DND-41 (cell line): ENCODE measurements at regions not wholly inside any gene's neighbourhood (a gene's known extent, or its start where the extent isn't known, plus 50 kb on each side); places are given as distances from the start of the nearest gene placed in this dataset.
"Not testable (repeated sequence)": the region's sequence is repeated elsewhere in the genome, so short reads cannot be mapped to it uniquely, and the experiment has no call there.

Experiments used
- ATAC-seq: fragments of 200-7000 bp; cut with Tn5 transposase; 3 replicates; pipeline ENCODE4 v1.9.1; 2021; ENCODE audit warnings: low read depth; ENCODE audit not compliant: insufficient read depth
- DNase-seq: peaks from one replicate; pipeline ENCODE4 v3.0.0-alpha.2; 2020
- H2AFZ ChIP-seq: 2 replicates; pipeline ENCODE4 v1.6.0; 2012; ENCODE audit warnings: low read depth, low read length
- H3K27ac ChIP-seq: 2 replicates; pipeline ENCODE4 v1.5.1; 2012; ENCODE audit warnings: low read length, inconsistent platforms
- H3K27me3 ChIP-seq: fragments of 200-600 bp; sonication (generic); 2 replicates; pipeline ENCODE4 v1.6.0; 2012; ENCODE audit warnings: low read length, mild to moderate bottlenecking, inconsistent platforms; ENCODE audit not compliant: insufficient read depth, poor library complexity
- H3K36me3 ChIP-seq: 2 replicates; pipeline ENCODE4 v1.5.1; 2012; ENCODE audit warnings: low read length, inconsistent platforms; ENCODE audit not compliant: insufficient read depth
- H3K4me1 ChIP-seq: 2 replicates; pipeline ENCODE4 v1.5.1; 2012; ENCODE audit warnings: mild to moderate bottlenecking, low read length; ENCODE audit not compliant: insufficient read depth
- H3K4me2 ChIP-seq: 2 replicates; pipeline ENCODE4 v1.6.0; 2012; ENCODE audit warnings: mild to moderate bottlenecking, moderate library complexity, low read length, inconsistent platforms; ENCODE audit not compliant: insufficient read depth
- H3K4me3 ChIP-seq, 2 experiments: fragments of 200-600 bp in 1 of 2; shearing (Covaris generic) in 1 of 2; 2 replicates each; pipeline ENCODE4 v1.5.1; 2012 to 2016; ENCODE audit warnings: inconsistent platforms in 2 of 2, low read length in 2 of 2, mild to moderate bottlenecking in 2 of 2, low read depth in 1 of 2, moderate library complexity in 1 of 2
- H3K79me2 ChIP-seq: 2 replicates; pipeline ENCODE4 v1.6.0; 2012; ENCODE audit warnings: low read length, inconsistent platforms; ENCODE audit not compliant: insufficient read depth
- H3K9ac ChIP-seq: 2 replicates; pipeline ENCODE4 v1.6.0; 2012; ENCODE audit warnings: low read depth, mild to moderate bottlenecking, inconsistent platforms, low read length, moderate library complexity
- H3K9me3 ChIP-seq: 2 replicates; pipeline ENCODE4 v1.5.1; 2012; ENCODE audit warnings: low read length, moderate library complexity, mild to moderate bottlenecking, inconsistent platforms; ENCODE audit not compliant: insufficient read depth, severe bottlenecking
- H4K20me1 ChIP-seq: 2 replicates; pipeline ENCODE4 v1.6.0; 2012; ENCODE audit warnings: low read length; ENCODE audit not compliant: insufficient read depth
- CTCF ChIP-seq: IDR thresholded peaks from 2 replicates; pipeline ENCODE4 v1.5.1; 2012; ENCODE audit warnings: borderline replicate concordance, low read length, moderate library complexity, mild to moderate bottlenecking; ENCODE audit not compliant: poor library complexity, severe bottlenecking; ENCODE audit errors: extremely low read depth
- EZH2 ChIP-seq: IDR thresholded peaks from 3 replicates; pipeline ENCODE4 v1.6.1; 2012; ENCODE audit warnings: borderline replicate concordance, low read depth, mild to moderate bottlenecking, moderate library complexity, low read length, inconsistent platforms; ENCODE audit not compliant: severe bottlenecking

DNA sequence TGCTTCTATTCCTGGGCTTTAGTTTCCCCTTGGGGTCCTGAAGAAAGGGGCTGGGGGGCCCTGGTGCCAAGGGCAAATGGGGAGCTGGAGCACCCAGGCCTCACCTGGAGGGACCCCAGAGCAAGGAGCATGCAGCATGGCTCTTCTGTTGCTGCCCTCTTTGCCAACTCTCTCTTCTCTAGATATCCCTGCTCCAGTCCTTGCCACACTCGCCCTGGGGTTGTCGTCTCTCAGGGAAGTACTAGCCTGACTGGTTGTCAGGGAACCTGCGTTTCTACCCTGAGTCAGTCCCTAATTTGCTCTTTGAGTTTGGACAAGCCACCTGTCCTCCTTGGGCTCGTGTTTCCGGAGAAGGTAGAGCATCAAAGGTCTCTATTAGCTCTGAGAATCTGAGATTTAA, 63.7 kb upstream of the UBE2Q2 start:
- H3K27me3 ChIP-seq, result no peaks in the 10 kb centered on the region
- no peak overlapping the region for H3K9ac ChIP-seq
- H3K27ac ChIP-seq, result no peak overlapping the region
- no peak for ATAC-seq
- no peaks in the 10 kb centered on the region for H4K20me1 ChIP-seq
- no peak for DNase-seq
- no peak overlapping the region for H3K4me3 ChIP-seq
- H3K4me1 ChIP-seq, result no peaks in the 10 kb centered on the region
- no peaks in the 10 kb centered on the region for H3K9me3 ChIP-seq
- TF ChIP-seq CTCF (no peak), EZH2 (no peak)
- no peaks in the 10 kb centered on the region for H3K79me2 ChIP-seq
- H3K4me2 ChIP-seq, result no peak overlapping the region
- no peaks in the 10 kb centered on the region for H3K36me3 ChIP-seq
- H2AFZ ChIP-seq, result no peak overlapping the region

DNA sequence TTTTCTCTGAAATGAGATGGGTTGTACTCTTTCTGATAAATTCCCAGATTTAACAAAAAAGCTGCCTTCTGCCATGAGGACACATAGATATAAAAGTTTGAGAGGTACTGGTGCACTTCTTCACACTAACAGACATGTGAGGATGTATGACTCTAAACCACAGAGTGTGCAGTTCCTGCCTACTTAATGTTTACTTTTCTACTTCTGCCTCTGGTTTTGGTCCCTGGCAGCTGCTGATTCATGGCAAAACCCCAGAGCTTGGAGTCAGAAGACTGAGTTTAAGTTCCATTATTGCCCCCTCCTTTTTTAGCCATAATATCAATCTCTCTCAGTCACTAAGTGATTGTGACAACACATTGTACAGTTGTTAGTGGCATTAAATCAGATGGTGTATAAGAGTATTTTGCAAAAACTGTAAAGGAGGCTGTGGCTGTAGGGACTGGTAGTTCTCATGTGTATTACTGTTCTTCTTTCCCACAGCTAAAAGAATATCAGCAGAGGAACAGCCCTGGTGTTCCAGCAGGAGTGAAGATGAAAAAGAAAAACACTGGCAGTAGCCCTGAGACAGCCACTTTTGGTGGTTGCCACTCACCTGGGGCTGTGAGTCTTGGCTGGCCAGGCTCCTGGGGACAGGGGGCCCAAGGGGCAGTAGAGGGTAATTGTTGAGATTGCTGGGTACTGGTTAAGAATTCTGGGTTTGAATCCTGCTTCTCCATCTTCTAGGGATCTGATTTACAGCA, 64.4 kb upstream of the CSPG4 start:
- H3K9me3 ChIP-seq, H3K4me3 ChIP-seq, H3K36me3 ChIP-seq, H3K27me3 ChIP-seq, DNase-seq, H3K4me1 ChIP-seq, H3K79me2 ChIP-seq, ATAC-seq, H3K27ac ChIP-seq, H3K9ac ChIP-seq, H2AFZ ChIP-seq, H3K4me2 ChIP-seq, H4K20me1 ChIP-seq: not testable (repeated sequence)

- Histone ChIP-seq H3K79me2 (no peaks in the 10 kb centered on the region), H3K36me3 (no peaks in the 10 kb centered on the region), H3K27me3 (no peaks in the 10 kb centered on the region), H3K27ac (no peak overlapping the region), H4K20me1 (no peaks in the 10 kb centered on the region), H3K4me1 (no peaks in the 10 kb centered on the region), H3K4me3 (no peak overlapping the region), H3K9ac (no peak overlapping the region), H2AFZ (no peak overlapping the region), H3K4me2 (no peak overlapping the region), H3K9me3 (no peaks in the 10 kb centered on the region)
- ATAC-seq (no peak), DNase-seq (no peak)
- TF ChIP-seq EZH2 (no peak), CTCF (no peak)
Observed at GRCh38 chr15:75776065-75776423, 63.4 kb upstream of the CSPG4 start.

DNA sequence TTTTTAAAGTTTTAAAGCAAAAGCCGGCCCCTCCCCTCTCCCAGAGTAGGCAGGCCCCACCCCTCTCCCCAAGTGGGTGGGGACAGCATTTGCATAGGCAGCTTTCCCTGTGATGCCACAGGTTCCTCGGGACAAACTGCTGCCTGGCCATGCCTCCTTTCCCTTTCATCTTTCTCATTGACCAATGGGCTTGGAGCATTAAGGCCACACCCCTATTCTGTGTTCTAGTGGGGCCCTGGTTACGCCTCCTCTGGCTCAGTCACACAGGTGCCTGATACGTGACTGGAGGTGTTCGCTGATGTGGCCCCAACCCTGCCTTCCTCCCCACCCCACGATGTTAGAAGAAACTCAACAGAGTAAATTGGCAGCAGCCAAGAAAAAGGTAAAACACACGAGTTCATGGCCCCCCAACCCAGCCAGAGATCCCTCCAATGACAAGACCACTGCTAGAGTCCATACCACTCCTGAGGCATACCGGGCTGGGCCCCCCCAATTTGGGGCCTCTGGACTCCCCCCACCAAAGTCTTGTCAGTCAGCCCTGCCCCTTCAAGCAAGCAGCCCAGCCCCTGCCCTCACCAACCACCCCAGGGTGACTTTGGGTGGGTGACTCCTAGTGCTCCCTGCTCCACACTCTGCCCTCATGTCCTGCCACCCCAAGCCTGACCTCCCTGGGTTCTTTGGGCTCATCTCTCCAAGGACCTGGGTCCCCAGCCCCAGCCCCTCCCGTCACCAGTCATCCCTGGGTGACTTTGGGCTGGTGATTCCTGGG, 62.8 kb upstream of the CSPG4 start:
- no peak overlapping the region for H3K4me3 ChIP-seq
- no peaks in the 10 kb centered on the region for H3K9me3 ChIP-seq
- no peaks in the 10 kb centered on the region for H3K27me3 ChIP-seq
- ATAC-seq, result no peak
- no peak overlapping the region for H2AFZ ChIP-seq
- TF ChIP-seq CTCF (no peak), EZH2 (no peak)
- DNase-seq, result peak; percentile 33
- no peaks in the 10 kb centered on the region for H3K4me1 ChIP-seq
- H3K36me3 ChIP-seq, result no peaks in the 10 kb centered on the region
- H3K79me2 ChIP-seq, result no peaks in the 10 kb centered on the region
- H4K20me1 ChIP-seq, result no peaks in the 10 kb centered on the region
- no peak overlapping the region for H3K9ac ChIP-seq
- H3K4me2 ChIP-seq, result no peak overlapping the region
- H3K27ac ChIP-seq, result no peak overlapping the region

DNA sequence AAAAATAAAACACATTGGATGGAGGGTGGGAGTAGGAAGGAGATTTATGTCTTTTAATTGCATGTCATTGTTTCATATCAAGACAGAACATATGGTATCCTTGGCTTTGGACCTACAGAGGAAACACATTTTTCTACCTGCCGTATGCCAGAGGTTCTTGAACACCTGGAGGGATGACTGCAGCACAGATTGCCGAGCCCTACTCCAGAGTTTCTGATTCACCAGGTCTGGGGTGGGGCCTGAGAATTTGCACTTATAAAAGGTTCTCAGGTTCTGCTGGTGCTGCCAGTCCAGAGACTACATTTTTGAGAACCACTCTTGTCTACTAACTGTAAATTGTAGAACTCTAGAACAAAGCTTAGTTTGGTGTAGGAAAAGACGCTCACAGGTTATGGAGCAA, 61.3 kb upstream of the CSPG4 start:
- H3K4me3 ChIP-seq, H2AFZ ChIP-seq, H3K27me3 ChIP-seq, DNase-seq, ATAC-seq, H3K4me2 ChIP-seq, H3K9me3 ChIP-seq, H3K4me1 ChIP-seq, H4K20me1 ChIP-seq, H3K9ac ChIP-seq, H3K36me3 ChIP-seq, H3K79me2 ChIP-seq, H3K27ac ChIP-seq: not testable (repeated sequence)
